Anterior cingulate cortex (tissue), 58 donors: ENCODE measurements at regions not wholly inside any gene's neighbourhood (a gene's known extent, or its start where the extent isn't known, plus 50 kb on each side); places are given as distances from the start of the nearest gene placed in this dataset.
"Not testable (repeated sequence)": the region's sequence is repeated elsewhere in the genome, so short reads cannot be mapped to it uniquely, and the experiment has no call there.

ENCODE experiments used
- DNase-seq, 58 donors: peaks; one replicate each; lab custom pipeline; 2025; lab: John Stamatoyannopoulos, UW

- DNase-seq = no peak
Measured at GRCh38 chr3:110504401-110504800, 567.2 kb upstream of the NECTIN3 start.

- DNase-seq = no peak
Measured at GRCh38 chr3:110504901-110505300, 566.7 kb upstream of the NECTIN3 start.

GRCh38 chr3:110506890-110507289, 564.7 kb upstream of the NECTIN3 start:
- no peak for DNase-seq

- DNase-seq = not testable (repeated sequence)
Measured at GRCh38 chr3:110507570-110507969, 564.0 kb upstream of the NECTIN3 start.

- no peak for DNase-seq
Measured at GRCh38 chr3:110512961-110513360, 558.7 kb upstream of the NECTIN3 start.

- DNase-seq = no peak
Measured at GRCh38 chr3:110518031-110518430, 553.6 kb upstream of the NECTIN3 start.

GRCh38 chr3:110519071-110519470, 552.5 kb upstream of the NECTIN3 start:
- DNase-seq = no peak

GRCh38 chr3:110521019-110521418, 550.6 kb upstream of the NECTIN3 start:
- no peak for DNase-seq

- not testable (repeated sequence) for DNase-seq
Measured at GRCh38 chr3:110525558-110526064, 546.0 kb upstream of the NECTIN3 start.

GRCh38 chr3:110526777-110527727, 544.6 kb upstream of the NECTIN3 start:
- peak in 1 of 58 donors; percentile 3 for DNase-seq

- peak in 1 of 58 donors; percentile 7 for DNase-seq
Measured at GRCh38 chr3:110528305-110529121, 543.1 kb upstream of the NECTIN3 start.

- DNase-seq = no peak
Measured at GRCh38 chr3:110530902-110531301, 540.7 kb upstream of the NECTIN3 start.

- DNase-seq = no peak
Measured at GRCh38 chr3:110533089-110533488, 538.5 kb upstream of the NECTIN3 start.

GRCh38 chr3:110542552-110543150, 529.0 kb upstream of the NECTIN3 start:
- no peak for DNase-seq

- no peak for DNase-seq
Measured at GRCh38 chr3:110544730-110545129, 526.9 kb upstream of the NECTIN3 start.

- DNase-seq = no peak
Measured at GRCh38 chr3:110550511-110550910, 521.1 kb upstream of the NECTIN3 start.

GRCh38 chr3:110562621-110563020, 509.0 kb upstream of the NECTIN3 start:
- no peak for DNase-seq

GRCh38 chr3:110564674-110565073, 506.9 kb upstream of the NECTIN3 start:
- DNase-seq = no peak

GRCh38 chr3:110567029-110567428, 504.6 kb upstream of the NECTIN3 start:
- no peak for DNase-seq

GRCh38 chr3:110568246-110568645, 503.4 kb upstream of the NECTIN3 start:
- DNase-seq = no peak

GRCh38 chr3:110569073-110569472, 502.5 kb upstream of the NECTIN3 start:
- DNase-seq = no peak
